ENCODE measurements at regions not wholly inside any gene's neighbourhood (a gene's known extent, or its start where the extent isn't known, plus 50 kb on each side); places are given as distances from the start of the nearest gene placed in this dataset.

- TF ChIP-seq, protein P1, sequence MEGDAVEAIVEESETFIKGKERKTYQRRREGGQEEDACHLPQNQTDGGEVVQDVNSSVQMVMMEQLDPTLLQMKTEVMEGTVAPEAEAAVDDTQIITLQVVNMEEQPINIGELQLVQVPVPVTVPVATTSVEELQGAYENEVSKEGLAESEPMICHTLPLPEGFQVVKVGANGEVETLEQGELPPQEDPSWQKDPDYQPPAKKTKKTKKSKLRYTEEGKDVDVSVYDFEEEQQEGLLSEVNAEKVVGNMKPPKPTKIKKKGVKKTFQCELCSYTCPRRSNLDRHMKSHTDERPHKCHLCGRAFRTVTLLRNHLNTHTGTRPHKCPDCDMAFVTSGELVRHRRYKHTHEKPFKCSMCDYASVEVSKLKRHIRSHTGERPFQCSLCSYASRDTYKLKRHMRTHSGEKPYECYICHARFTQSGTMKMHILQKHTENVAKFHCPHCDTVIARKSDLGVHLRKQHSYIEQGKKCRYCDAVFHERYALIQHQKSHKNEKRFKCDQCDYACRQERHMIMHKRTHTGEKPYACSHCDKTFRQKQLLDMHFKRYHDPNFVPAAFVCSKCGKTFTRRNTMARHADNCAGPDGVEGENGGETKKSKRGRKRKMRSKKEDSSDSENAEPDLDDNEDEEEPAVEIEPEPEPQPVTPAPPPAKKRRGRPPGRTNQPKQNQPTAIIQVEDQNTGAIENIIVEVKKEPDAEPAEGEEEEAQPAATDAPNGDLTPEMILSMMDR (IDR thresholded peaks at IDR 0.05) = no peak
- TF ChIP-seq POLR2A (IDR thresholded peaks at IDR 0.05) = no peak
Measured at GRCh38 chr1:103170609-103171008, 62.3 kb upstream of the COL11A1 start.
